ENCODE measurements at regions not wholly inside any gene's neighbourhood (a gene's known extent, or its start where the extent isn't known, plus 50 kb on each side); places are given as distances from the start of the nearest gene placed in this dataset.

DNA sequence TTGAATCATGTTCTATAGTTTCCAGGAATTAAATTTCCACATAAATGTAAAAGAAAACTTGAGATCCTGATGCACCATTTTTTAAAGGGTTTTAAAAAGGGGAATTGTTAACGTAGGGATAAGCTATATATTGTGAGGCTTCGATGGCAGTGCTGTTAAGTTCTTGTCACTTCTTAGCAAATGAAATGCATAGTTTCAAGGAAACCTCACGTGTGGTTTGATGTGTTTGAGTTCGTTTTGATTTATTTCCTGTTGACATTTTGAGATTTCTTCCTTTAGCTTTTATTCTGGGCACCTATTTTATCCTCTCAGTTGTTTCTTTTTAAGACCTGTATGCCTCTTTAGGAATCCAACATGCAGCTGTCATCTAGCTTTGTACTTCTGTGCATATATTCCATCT lies 301.0 kb downstream of the DOCK8 start:
- no peak for ATAC-seq

DNA sequence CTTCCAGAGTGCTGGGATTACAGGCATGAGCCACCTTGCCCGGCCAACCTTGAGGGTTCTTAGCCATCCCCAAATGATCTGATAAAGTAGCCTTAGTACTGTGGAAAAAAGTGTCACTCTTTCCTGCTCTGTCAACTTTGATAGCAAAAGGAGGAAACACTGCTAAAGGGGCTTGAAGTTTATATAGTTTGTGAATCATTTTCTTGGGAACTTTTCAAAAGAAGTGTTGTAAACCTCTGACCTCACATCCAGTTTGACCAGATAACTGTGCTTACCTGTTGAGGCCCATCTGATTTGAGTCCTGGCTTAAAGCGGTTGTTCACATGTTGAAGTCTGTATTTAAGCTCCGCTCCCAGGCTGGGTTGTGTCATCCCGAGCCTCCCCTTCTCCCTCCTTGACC lies 303.3 kb downstream of the DOCK8 start:
- H3K4me3 ChIP-seq = no peak overlapping the region
- no peak for TF ChIP-seq POLR2A (IDR thresholded peaks at IDR 0.05)
- TF ChIP-seq, protein P1, sequence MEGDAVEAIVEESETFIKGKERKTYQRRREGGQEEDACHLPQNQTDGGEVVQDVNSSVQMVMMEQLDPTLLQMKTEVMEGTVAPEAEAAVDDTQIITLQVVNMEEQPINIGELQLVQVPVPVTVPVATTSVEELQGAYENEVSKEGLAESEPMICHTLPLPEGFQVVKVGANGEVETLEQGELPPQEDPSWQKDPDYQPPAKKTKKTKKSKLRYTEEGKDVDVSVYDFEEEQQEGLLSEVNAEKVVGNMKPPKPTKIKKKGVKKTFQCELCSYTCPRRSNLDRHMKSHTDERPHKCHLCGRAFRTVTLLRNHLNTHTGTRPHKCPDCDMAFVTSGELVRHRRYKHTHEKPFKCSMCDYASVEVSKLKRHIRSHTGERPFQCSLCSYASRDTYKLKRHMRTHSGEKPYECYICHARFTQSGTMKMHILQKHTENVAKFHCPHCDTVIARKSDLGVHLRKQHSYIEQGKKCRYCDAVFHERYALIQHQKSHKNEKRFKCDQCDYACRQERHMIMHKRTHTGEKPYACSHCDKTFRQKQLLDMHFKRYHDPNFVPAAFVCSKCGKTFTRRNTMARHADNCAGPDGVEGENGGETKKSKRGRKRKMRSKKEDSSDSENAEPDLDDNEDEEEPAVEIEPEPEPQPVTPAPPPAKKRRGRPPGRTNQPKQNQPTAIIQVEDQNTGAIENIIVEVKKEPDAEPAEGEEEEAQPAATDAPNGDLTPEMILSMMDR (IDR thresholded peaks at IDR 0.05) = no peak
- H3K27me3 ChIP-seq = peaks cover 0 to 6% of the 10 kb centered on the region in 2 donors
- ATAC-seq (no peak), DNase-seq (no peak)
- no peak overlapping the region for H3K27ac ChIP-seq
- no peaks in the 10 kb centered on the region for H3K36me3 ChIP-seq
- H3K4me1 ChIP-seq = no peaks in the 10 kb centered on the region
- intact Hi-C loops (cut with DNase I) = no loop called here
- 81% methylated on average over 4 of the region's 4 CpGs for WGBS (ENCODE audit: insufficient coverage, low coverage, low lambda C conversion rate, missing lambda C conversion rate)
- no peaks in the 10 kb centered on the region for H3K9me3 ChIP-seq

More for the DNA sequence above, 301.0 kb downstream of the DOCK8 start:
- Histone ChIP-seq H3K27ac (no peak overlapping the region), H3K4me1 (no peaks in the 10 kb centered on the region), H3K9me3 (no peaks in the 10 kb centered on the region), H3K4me3 (no peak overlapping the region), H3K36me3 (no peaks in the 10 kb centered on the region), H3K27me3 (peaks cover 0 to 6% of the 10 kb centered on the region in 2 donors)
- intact Hi-C loops (cut with DNase I) = no loop called here
- DNase-seq = no peak
- no peak for TF ChIP-seq POLR2A (IDR thresholded peaks at IDR 0.05)
- TF ChIP-seq, protein P1 (IDR thresholded peaks at IDR 0.05) = no peak
- WGBS (ENCODE audit: insufficient coverage, low coverage, low lambda C conversion rate, missing lambda C conversion rate) = 60% methylated on average over 4 of the region's 4 CpGs

DNA sequence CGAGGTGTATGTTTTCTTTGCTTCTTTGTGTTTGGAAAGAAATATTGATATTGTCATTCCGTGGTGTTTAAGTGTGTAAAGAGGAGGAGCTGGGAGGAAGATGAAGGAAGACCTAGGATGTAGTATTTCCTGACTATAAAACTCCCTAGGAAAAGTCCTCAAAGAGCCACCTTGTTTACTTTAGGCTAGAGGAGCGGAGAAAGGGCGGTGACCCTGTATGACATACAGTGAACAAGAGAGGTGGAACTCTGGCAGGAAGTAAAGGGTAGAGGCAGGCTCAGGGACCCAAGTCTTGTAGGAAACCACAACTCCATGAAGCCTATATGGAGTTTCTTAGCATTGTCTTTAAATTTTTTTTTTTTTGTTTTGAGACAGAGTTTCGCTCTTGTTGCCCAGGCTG lies 303.9 kb downstream of the DOCK8 start:
- ATAC-seq (no peak), DNase-seq (no peak)
- Histone ChIP-seq H3K9me3 (no peaks in the 10 kb centered on the region), H3K36me3 (no peaks in the 10 kb centered on the region), H3K4me1 (no peaks in the 10 kb centered on the region), H3K4me3 (no peak overlapping the region), H3K27me3 (peaks cover 0 to 6% of the 10 kb centered on the region in 2 donors), H3K27ac (no peak overlapping the region)
- WGBS (ENCODE audit: insufficient coverage, low coverage, low lambda C conversion rate, missing lambda C conversion rate) = 47% methylated on average over 5 of the region's 5 CpGs
- TF ChIP-seq POLR2A (IDR thresholded peaks at IDR 0.05) = no peak
- TF ChIP-seq, protein P1 (IDR thresholded peaks at IDR 0.05) = no peak
- intact Hi-C loops (cut with DNase I) = no loop called here

DNA sequence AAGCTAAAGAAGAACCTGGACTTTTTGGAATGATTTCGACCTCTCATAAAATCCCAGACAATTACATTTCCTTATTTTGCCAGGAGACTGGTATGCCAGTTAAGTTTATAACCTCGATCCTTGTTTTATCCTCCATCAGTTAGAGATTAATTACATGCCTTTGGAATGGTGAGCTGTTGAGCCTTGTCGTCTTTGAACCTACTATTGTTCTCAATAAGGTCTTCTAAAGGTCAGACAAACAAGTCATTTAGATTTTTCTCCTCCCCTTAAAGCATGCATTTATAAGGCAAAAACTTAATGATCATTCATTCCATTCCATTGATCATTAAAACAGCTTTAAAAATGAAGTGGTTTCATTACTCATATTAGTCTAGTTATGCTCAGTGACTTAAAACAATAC lies 304.9 kb downstream of the DOCK8 start:
- no peak overlapping the region for H3K4me3 ChIP-seq
- no peak for ATAC-seq
- H3K27ac ChIP-seq = no peak overlapping the region
- 54% methylated on average over 3 of the region's 3 CpGs for WGBS (ENCODE audit: insufficient coverage, low coverage, low lambda C conversion rate, missing lambda C conversion rate)
- DNase-seq = no peak
- H3K36me3 ChIP-seq = no peaks in the 10 kb centered on the region
- intact Hi-C loops (cut with DNase I) = no loop called here
- TF ChIP-seq, protein P1 (IDR thresholded peaks at IDR 0.05) = no peak
- no peak for TF ChIP-seq POLR2A (IDR thresholded peaks at IDR 0.05)
- no peaks in the 10 kb centered on the region for H3K4me1 ChIP-seq
- no peaks in the 10 kb centered on the region for H3K9me3 ChIP-seq
- peaks cover 0 to 6% of the 10 kb centered on the region in 2 donors for H3K27me3 ChIP-seq

DNA sequence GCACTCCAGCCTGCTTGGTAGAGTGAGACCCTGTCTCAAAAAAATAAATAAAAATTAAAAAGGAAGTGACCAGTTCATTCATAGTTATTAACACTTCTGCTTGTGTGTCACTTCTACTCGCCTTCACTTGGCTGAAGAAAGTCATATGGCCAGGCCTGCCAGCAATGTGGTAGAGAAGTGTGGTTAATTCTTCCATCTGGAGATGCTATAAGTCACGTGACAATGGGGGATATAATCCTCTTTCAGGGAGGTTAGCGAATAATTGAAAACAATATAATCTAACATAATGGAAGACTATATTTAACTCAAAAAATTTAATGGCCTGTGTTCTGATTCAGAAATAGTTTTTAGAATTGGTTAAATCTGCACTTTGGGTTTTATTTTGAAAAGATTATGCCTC lies 305.6 kb downstream of the DOCK8 start:
- H3K36me3 ChIP-seq = no peaks in the 10 kb centered on the region
- WGBS (ENCODE audit: insufficient coverage, low coverage, low lambda C conversion rate, missing lambda C conversion rate) = 71% methylated on average over 3 of the region's 3 CpGs
- H3K4me3 ChIP-seq = no peak overlapping the region
- intact Hi-C loops (cut with DNase I) = no loop called here
- no peaks in the 10 kb centered on the region for H3K9me3 ChIP-seq
- no peaks in the 10 kb centered on the region for H3K4me1 ChIP-seq
- peaks cover 0 to 6% of the 10 kb centered on the region in 2 donors for H3K27me3 ChIP-seq
- H3K27ac ChIP-seq = no peak overlapping the region
- no peak for TF ChIP-seq POLR2A (IDR thresholded peaks at IDR 0.05)
- TF ChIP-seq, protein P1 (IDR thresholded peaks at IDR 0.05) = no peak
- DNase-seq = no peak
- no peak for ATAC-seq
